Heart right ventricle (tissue), 16 donors: ENCODE measurements at regions not wholly inside any gene's neighbourhood (a gene's known extent, or its start where the extent isn't known, plus 50 kb on each side); places are given as distances from the start of the nearest gene placed in this dataset.

Experiments
- ATAC-seq, 8 donors: fragments of 200-7000 bp; cut with Tn5 transposase; one replicate each; pipeline ENCODE4 v1.9.1; 2020; ENCODE audit warnings: mild to moderate bottlenecking in 8 of 8, moderate library complexity in 8 of 8, moderate number of reproducible peaks in 1 of 8
- DNase-seq, 2 donors: peaks; one replicate each; pipeline ENCODE4 v3.0.0-alpha.2; 2020
- H3K27ac ChIP-seq, 10 donors: fragments of 200-600 bp; sonication (generic) in 2 of 10; one replicate each; pipeline versions ENCODE4 v1.5.0 to v1.8.0; 2020 to 2022; ENCODE audit warnings: mild to moderate bottlenecking in 3 of 10
- H3K27me3 ChIP-seq, 7 donors: fragments of 200-600 bp; one replicate each; pipeline ENCODE4 v1.8.0; 2021 to 2022; ENCODE audit warnings: mild to moderate bottlenecking in 2 of 7
- H3K36me3 ChIP-seq, 9 donors: fragments of 200-600 bp; sonication (generic) in 1 of 9; one replicate each; pipeline versions ENCODE4 v1.5.0 to v1.8.0; 2020 to 2022; ENCODE audit warnings: mild to moderate bottlenecking in 2 of 9
- H3K4me1 ChIP-seq, 9 donors: fragments of 200-600 bp; sonication (generic) in 1 of 9; one replicate each; pipeline versions ENCODE4 v1.5.0 to v1.8.0; 2020 to 2022; ENCODE audit warnings: mild to moderate bottlenecking in 4 of 9
- H3K4me3 ChIP-seq, 10 donors: fragments of 200-600 bp; sonication (generic) in 2 of 10; one replicate each; pipeline versions ENCODE4 v1.5.0 to v1.8.0; 2020 to 2022; ENCODE audit warnings: mild to moderate bottlenecking in 7 of 10, moderate library complexity in 2 of 10
- H3K9me3 ChIP-seq, 11 donors: fragments of 200-600 bp in 10 of 11; sonication (generic) in 2 of 11; one replicate each; pipeline versions ENCODE4 v1.5.0 to v1.8.0; 2013 to 2022; ENCODE audit warnings: mild to moderate bottlenecking in 2 of 11, control low read depth in 1 of 11, moderate library complexity in 1 of 11
- WGBS, 2 donors: extraction: QIAGEN DNeasy Blood & Tissue Kit; methylation state at CpG; one replicate each; pipeline ENCODE4 v1.1.7; 2013; ENCODE audit warnings: inconsistent platforms in 1 of 2; 5-methylcytosine and 5-hydroxymethylcytosine counted together
- intact Hi-C, 10 donors: fragments of 100-400 bp; cut with DNase I; formaldehyde crosslinking; loops; one replicate each; pipeline versions ENCODE4 v1.11.1 to v1.14.2; 2022
- TF ChIP-seq, protein P1 (sequence below), 9 donors: fragments of 200-600 bp; sonication (generic) in 2 of 9; IDR thresholded peaks; one replicate each; pipeline versions ENCODE4 v1.5.0 to v1.8.0; 2021 to 2022; ENCODE audit warnings: antibody characterized with exemption in 9 of 9, mild to moderate bottlenecking in 5 of 9, moderate library complexity in 1 of 9
- donor health status: Arrhythmogenic right ventricular cardiomyopathy.
- donor health status: ischemic (EF 13 %, LVEDD 7.1; RV severe dilation, severe dysfunction).
- donor health status: healthy with polysubstance abuse.
- donor health status: DM: no; HTN: yes; CAD: no.
- donor health status: DM: no; HTN: no; CAD: no.
- donor health status: ischemic (EF 25% LVEDD 6.9; RV normal size, moderate dysfunction).
- donor health status: ischemic (EF 25% LVEDD 5.7; RV mildly dilated, moderate dysfunction).
- donor health status: healthy.
- donor health status: DM: yes; HTN: yes; CAD: no.
- donor health status: Ischemic cardiomyopathy.
- donor health status: ischemic (EF 35%, LVEDD 5.7; RV mildly dilated, moderate dysfunction).
- donor health status: nonischemic (EF 11% LVEDD 7.7; RV severe dilation, severe dysfunction).
- donor health status: DM: yes; HTN: yes; CAD: no.
- donor health status: PGD.
- donor health status: ischemic (EF 29% LVEDD 5.4; RV normal size, mild dysfunction).
- donor health status: nonischemic (EF 23%, LVEDD 6.1; RV moderate dilation, normal function).

DNA sequence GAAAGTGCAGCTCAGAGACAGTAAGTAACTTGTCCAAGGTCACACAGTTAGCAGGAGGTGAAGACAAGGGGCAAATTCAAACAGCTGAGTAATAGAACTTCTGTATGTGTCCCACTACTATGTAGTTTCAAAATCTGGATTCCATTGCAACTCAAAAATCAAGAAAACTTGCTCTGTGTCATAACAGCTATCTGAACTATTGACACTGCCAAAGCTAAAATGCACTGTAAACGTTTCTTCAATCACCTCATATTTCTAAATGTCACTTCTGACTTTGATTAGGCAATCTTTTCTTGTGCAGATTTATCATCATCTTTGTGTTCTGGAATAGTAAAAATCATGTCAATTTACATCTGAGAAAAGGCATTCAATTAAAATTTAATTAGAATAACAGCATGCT is 957.6 kb downstream of the MRPL39 start:
- H3K4me3 ChIP-seq, result no peak overlapping the region
- no peaks in the 10 kb centered on the region for H3K9me3 ChIP-seq
- intact Hi-C loops, result no loop called here
- H3K27ac ChIP-seq, result no peak overlapping the region
- WGBS, 2 donors, result 17 to 28% methylated on average over 1 of the region's 1 CpG
- ATAC-seq, result no peak
- no peaks in the 10 kb centered on the region for H3K36me3 ChIP-seq
- TF ChIP-seq, protein P1, sequence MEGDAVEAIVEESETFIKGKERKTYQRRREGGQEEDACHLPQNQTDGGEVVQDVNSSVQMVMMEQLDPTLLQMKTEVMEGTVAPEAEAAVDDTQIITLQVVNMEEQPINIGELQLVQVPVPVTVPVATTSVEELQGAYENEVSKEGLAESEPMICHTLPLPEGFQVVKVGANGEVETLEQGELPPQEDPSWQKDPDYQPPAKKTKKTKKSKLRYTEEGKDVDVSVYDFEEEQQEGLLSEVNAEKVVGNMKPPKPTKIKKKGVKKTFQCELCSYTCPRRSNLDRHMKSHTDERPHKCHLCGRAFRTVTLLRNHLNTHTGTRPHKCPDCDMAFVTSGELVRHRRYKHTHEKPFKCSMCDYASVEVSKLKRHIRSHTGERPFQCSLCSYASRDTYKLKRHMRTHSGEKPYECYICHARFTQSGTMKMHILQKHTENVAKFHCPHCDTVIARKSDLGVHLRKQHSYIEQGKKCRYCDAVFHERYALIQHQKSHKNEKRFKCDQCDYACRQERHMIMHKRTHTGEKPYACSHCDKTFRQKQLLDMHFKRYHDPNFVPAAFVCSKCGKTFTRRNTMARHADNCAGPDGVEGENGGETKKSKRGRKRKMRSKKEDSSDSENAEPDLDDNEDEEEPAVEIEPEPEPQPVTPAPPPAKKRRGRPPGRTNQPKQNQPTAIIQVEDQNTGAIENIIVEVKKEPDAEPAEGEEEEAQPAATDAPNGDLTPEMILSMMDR (IDR thresholded peaks at IDR 0.05), result no peak
- H3K4me1 ChIP-seq, result no peaks in the 10 kb centered on the region
- DNase-seq, result no peak
- no peaks in the 10 kb centered on the region for H3K27me3 ChIP-seq

DNA sequence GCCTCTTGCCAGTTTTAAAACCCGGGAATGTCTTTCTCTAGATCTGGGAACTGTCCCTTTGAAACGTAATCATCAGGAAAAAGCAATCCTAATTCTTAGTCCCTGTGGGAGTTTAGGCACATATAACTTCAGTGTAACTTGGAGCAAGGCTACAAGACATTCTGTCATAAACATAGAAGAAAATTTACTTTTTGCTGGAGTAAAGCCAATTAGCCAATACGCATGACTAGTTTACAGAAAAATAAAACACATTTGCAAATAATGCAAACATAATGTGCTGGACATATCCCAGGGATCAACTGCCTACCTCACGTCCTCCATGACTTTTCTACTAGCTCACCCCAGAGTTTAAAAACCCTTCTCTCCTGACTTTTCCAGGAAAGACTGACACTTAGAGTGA is 970.6 kb downstream of the MRPL39 start:
- intact Hi-C loops, result no loop called here
- 53 to 60% methylated on average over 4 of the region's 4 CpGs for WGBS, 2 donors
- H3K9me3 ChIP-seq, result no peaks in the 10 kb centered on the region
- TF ChIP-seq, protein P1 (IDR thresholded peaks at IDR 0.05), result no peak
- DNase-seq, result no peak
- no peak overlapping the region for H3K4me3 ChIP-seq
- no peak for ATAC-seq
- no peaks in the 10 kb centered on the region for H3K36me3 ChIP-seq
- no peak overlapping the region for H3K27ac ChIP-seq
- no peaks in the 10 kb centered on the region for H3K27me3 ChIP-seq
- no peaks in the 10 kb centered on the region for H3K4me1 ChIP-seq

DNA sequence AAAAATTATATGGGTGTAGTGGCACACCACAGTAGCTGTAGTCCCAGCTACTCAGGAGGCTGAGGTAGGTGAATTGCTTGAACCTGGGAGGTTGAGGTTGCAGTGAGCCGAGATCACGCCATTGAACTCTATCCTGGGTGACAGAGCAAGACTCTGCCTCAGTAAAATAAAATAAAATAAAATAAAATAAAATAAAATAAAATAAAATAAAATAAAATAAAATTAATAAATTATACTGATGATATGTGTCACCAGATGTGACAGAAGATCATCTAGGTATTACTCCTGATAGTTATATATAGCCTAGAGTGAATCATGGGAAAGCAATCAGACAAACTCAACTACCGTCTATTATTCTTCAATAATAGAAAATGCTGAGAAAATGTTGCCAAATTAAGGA is 972.5 kb downstream of the MRPL39 start:
- no peaks in the 10 kb centered on the region for H3K4me1 ChIP-seq
- no peak overlapping the region for H3K27ac ChIP-seq
- H3K9me3 ChIP-seq, result no peaks in the 10 kb centered on the region
- intact Hi-C loops, result no loop called here
- H3K36me3 ChIP-seq, result no peaks in the 10 kb centered on the region
- TF ChIP-seq, protein P1 (IDR thresholded peaks at IDR 0.05), result no peak
- H3K4me3 ChIP-seq, result no peak overlapping the region
- DNase-seq (no peak), ATAC-seq (no peak)
- WGBS, 2 donors, result 88 to 89% methylated on average over 3 of the region's 3 CpGs
- no peaks in the 10 kb centered on the region for H3K27me3 ChIP-seq

DNA sequence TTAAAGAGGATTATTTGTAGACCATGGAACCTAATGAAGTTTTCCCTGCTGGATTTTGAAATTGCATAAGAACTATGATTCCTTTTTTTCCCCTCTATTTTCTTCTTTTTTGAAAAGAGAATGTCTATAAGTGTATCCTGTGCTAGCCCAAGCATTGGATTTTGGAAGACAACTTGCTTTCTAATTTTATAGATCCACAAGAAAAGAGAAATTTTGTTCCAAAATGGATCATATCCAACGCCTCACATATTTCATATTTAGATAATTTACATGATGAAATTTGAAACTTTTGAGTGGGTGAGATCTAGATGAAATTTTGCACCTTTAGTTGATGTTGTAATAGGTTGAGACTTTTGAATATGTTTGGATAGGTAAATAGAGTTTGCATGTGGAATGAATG is 978.7 kb downstream of the MRPL39 start:
- Histone ChIP-seq H3K9me3 (peaks cover 0 to 4% (median 0%) of the 10 kb centered on the region in 11 donors), H3K36me3 (no peaks in the 10 kb centered on the region), H3K4me3 (no peak overlapping the region), H3K4me1 (no peaks in the 10 kb centered on the region), H3K27me3 (no peaks in the 10 kb centered on the region), H3K27ac (no peak overlapping the region)
- intact Hi-C loops, result no loop called here
- DNase-seq, result no peak
- 44 to 52% methylated on average over 1 of the region's 1 CpG for WGBS, 2 donors
- ATAC-seq, result no peak
- TF ChIP-seq, protein P1 (IDR thresholded peaks at IDR 0.05), result no peak

DNA sequence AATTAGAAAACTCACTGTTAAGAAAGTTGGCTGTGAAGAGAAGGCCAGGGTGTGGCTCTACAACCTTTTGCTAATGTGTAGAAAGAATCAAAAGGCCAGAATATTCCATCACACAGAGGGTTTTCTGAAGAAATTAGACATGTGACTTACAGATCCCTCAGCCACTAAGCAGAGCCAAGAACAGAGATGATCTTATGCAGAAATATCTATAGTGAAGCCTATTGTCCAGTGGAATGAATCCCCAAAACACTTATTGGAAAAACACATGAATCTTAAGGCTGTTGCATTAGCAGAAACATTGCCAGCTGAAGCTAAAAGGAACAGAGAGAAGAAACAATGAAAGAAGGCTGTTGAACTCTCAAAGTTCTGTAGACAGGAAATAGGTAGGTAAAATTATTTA is 979.2 kb downstream of the MRPL39 start:
- ATAC-seq (no peak), DNase-seq (no peak)
- Histone ChIP-seq H3K4me3 (no peak overlapping the region), H3K9me3 (peaks cover 0 to 8% (median 0%) of the 10 kb centered on the region in 11 donors), H3K4me1 (no peaks in the 10 kb centered on the region), H3K27me3 (no peaks in the 10 kb centered on the region), H3K27ac (no peak overlapping the region), H3K36me3 (no peaks in the 10 kb centered on the region)
- intact Hi-C loops, result no loop called here
- TF ChIP-seq, protein P1 (IDR thresholded peaks at IDR 0.05), result no peak
